ENCODE measurements at regions not wholly inside any gene's neighbourhood (a gene's known extent, or its start where the extent isn't known, plus 50 kb on each side); places are given as distances from the start of the nearest gene placed in this dataset.

DNA sequence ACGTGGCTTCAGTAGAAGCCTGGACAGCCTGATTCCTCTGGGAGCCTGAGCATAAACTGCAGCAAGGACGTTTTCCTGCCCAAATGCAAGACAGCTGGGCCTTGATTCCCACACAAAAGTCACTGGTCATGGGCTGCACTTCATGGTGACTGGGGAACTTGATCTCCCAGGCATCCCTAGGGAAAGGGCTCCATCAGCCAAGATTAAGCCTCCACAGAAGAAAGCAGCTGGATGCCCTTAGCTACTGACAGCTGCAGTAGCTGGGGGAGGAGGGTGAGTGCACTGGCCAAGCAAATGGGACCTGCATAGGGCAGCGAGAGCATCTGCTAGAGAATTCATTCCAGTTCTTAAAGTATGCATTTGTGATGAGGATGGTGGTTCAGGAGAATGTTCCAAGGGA, 267.4 kb upstream of the ISX start:
- no peak for TF ChIP-seq CTCF (IDR thresholded peaks at IDR 0.05)

GRCh38 chr22:34800260-34800980, 265.5 kb upstream of the ISX start:
- no peak for TF ChIP-seq CTCF (IDR thresholded peaks at IDR 0.05)

GRCh38 chr22:34801221-34801620, 264.7 kb upstream of the ISX start:
- no peak for TF ChIP-seq CTCF (IDR thresholded peaks at IDR 0.05)

DNA sequence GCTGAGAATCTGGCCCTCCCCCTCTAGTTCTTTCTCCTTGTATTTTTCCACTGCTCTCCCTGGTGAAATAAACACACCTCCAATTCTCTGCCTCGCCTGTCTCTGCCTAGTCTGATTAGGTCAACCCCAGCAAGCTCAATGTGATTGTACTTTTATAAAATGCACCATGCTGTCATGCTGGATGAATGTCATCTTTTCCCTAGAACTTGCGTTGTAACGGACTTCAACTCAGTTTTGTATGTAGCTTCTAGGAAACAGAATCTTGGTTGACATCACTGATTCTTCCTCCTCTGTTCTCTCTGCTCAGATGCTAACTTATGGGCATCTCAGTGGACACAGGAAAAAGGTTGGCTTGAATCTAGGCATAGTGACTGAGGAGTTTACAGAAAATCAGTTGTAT, 261.9 kb upstream of the ISX start:
- TF ChIP-seq CTCF (IDR thresholded peaks at IDR 0.05) = no peak

DNA sequence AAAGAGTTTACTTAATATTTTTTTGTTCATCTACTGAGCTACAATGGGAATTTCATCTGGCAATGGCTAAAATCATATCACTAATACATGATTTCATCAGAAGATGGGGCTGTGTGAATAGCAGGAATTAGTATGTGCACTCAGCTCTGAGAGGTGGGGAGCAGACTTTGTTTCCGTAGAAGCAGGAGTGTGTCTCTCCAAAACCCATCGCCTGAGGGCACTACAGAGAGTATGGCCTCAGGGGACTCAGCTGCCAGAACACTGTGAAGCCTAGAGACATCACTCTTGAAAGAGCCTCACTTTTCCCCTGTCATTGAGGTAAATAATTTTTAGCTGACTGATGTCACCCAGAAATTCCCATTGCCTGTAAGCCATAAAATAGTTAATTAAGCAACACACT, 261.4 kb upstream of the ISX start:
- TF ChIP-seq CTCF (IDR thresholded peaks at IDR 0.05) = no peak

DNA sequence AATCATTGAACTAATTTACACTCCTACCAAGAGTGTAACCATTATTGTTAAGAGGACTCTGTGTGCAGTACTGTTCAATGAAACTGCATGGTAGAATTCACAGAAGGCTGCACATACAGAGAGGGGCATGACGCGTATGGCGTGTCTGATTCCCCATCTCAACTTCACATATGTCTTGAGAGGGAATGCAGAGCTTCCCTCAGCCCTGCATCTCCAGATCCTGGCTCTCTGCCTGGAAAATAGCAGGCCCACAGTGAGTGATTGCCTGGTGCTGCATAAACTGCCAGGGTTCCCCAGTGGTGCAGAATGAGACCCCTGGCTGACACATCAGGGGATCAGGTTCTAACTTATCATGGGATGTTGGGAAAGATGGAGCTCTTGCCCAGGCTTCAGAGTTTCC, 260.2 kb upstream of the ISX start:
- no peak for TF ChIP-seq CTCF (IDR thresholded peaks at IDR 0.05)

DNA sequence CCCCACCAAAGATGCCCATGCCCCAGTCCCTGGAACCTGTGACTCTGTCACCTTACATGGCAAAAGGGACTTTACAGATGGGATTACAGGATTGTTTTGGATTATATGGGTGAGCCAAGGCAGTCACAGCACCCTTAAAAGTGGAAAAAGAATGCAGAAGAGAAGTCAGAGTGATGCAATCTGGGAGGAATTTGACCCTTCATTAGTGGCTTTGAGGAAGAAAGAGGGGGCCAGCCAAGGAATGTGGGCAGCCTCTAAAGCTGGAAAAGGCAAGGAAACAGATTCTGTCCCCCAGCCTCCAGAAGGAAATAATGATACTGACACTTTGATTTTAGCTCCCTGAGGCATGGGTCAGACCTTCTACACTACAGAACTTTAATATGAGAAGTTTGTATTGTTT, 257.3 kb upstream of the ISX start:
- TF ChIP-seq CTCF (IDR thresholded peaks at IDR 0.05) = no peak

DNA sequence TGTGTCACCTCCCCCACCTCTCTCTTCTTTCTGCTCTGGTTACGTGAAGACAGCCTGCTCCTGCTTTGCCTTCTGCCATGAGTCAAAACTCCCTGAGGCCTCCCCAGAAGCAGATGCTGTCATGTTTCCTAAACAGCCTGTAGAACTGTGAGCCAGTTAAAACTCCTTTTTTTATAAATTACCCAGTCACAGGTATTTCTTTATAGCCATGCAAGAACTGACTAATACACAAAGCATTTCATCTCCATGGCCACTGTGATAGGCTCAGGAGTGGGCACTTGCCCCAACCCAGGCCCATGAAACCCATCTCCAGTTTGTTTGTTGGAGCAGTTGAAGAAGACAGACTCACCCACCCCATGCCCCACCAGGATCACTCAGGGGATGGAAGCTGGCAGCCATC, 253.3 kb upstream of the ISX start:
- TF ChIP-seq CTCF (IDR thresholded peaks at IDR 0.05) = no peak

Data from LNCAP (cell line).